HG02678 (cell line): ENCODE measurements at regions not wholly inside any gene's neighbourhood (a gene's known extent, or its start where the extent isn't known, plus 50 kb on each side); places are given as distances from the start of the nearest gene placed in this dataset.

Experiments
- ATAC-seq: cut with Tn5 transposase; IDR thresholded peaks from one replicate; pipeline ENCODE4 v1.9.1; 2021; ENCODE audit warnings: mild to moderate bottlenecking, moderate library complexity; ENCODE audit not compliant: unreplicated experiment

DNA sequence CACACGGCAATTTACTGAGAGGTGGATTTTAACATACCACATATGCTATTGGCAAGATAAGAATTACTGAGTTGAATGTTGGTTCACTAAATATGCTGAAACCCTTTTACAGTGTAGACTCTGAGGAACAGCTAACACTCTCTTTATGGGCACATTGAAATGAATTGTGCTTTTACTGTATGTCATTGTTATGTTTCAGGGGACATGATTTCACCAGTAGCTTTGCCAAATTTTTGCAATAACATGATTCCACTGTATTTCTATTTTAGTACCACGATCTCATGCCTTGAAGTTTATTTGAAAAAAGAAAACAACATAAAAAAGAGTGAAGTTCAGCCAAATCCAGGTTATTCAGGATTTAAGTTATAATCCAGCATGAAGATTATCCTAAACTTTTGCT lies 188.5 kb downstream of the HLX start:
- ATAC-seq = no peak

DNA sequence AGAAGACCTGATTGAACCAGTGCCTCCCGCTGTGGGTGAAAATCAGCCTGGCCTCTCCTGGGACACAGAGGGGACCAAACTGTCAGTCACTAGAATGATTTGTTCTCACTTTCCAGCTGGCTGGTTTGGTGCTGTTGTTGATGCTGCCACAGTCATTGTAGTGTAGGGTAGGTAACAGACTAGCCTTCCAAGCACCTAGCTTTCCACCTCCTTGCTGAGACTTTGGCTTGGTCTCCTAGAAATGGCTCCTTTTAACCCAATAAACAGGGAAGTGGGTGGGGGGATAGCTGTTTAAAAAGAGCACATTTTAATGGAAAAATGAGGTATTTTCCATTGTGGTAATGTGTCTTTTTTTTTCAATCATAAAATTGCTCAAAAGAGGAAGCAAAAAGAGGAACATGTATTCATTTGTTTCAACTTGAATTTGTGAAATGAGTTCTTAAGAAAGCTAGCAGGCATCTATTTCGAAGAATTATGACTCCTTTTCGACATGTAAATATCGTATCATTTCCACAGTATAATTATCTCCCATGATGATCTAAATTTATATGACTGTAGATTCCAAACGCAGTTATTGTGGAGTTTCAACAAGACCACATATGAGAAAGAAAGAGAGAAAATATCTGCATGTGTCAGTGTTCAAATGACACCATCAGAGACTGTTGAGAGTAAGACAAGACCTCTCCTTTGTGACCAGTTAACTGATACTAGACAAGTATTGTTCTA lies 190.1 kb downstream of the HLX start:
- peak; percentile 79 for ATAC-seq

DNA sequence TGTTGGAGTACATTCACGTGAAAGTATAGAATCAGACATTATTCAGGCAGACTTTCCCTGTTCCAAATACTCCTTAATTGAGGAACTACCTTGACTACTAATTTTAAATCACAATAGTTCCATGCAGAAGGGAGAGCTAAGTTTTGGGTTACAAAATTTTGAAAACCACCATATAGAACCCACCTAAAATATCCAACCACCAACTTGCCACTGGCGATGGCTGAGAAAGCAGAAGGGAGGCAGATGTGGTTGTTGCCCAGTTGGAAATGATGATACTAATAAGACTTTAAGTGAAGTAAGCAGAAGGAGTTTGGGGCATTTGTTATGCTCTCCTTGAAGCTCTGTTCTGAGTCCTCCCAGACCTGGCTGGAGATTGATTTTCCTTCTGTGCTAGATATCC lies 190.7 kb downstream of the HLX start:
- ATAC-seq = no peak

- no peak for ATAC-seq
These were observed 192.5 kb downstream of the HLX start for GRCh38 chr1:221071777-221072176.

- no peak for ATAC-seq
These were observed 193.0 kb downstream of the HLX start for GRCh38 chr1:221072214-221072613.

- peak; percentile 28 for ATAC-seq
These were observed 195.1 kb downstream of the HLX start for GRCh38 chr1:221074332-221074731.

- ATAC-seq = no peak
These were observed 196.7 kb downstream of the HLX start for GRCh38 chr1:221075911-221076310.

GRCh38 chr1:221076391-221076811 lies 197.2 kb downstream of the HLX start:
- ATAC-seq = no peak

DNA sequence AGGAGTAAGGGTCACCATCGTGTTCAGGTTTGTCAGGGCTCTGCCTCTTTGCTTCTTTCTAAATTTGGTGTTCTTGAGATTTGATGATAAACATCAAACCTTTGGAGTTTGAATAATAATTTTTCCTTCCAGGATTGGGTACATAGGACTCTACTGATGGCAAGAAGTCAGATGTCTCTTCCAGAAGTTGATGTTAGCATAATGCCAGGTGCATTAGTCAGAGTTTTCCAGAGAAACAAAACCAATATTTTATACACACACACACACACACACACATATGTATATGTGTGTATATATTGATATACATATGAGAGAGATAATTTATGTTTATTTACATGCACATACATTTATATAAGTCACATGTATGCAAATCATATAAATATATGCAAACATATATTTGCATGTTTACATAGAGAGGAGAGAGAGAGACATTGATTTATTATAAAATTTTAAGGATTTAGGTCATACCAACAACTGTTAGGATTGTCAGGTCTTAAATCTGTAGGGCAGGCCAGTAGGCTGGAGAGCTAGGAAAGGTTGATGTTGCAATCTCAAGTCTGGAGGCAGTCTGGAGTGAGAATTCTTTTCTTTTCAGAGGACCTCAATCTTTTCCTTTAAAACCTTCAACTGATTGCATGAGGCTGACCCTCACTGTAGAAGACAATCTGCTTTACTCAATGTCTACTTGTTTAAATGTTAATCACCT lies 199.2 kb downstream of the HLX start:
- no peak for ATAC-seq

DNA sequence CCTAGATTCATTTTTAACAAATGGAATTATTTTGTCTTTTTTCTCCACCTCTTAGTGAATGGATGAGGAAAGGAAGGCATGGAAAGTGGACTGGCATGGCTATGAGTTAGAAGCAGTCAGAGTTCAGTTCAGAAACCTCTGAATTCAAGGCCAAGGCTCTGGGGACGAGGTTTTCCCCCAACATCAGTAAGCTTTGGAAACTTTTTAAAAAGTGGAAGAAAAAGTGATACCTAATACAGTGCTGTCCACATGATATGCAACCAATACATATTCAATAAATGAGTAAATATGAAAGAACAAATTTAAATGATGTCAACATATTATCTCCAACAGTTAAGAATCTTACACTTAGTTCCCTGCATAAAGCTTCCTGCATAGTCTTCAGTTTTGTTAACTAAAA lies 204.7 kb downstream of the HLX start:
- no peak for ATAC-seq

- no peak for ATAC-seq
These were observed 205.4 kb downstream of the HLX start for GRCh38 chr1:221084681-221085080.

DNA sequence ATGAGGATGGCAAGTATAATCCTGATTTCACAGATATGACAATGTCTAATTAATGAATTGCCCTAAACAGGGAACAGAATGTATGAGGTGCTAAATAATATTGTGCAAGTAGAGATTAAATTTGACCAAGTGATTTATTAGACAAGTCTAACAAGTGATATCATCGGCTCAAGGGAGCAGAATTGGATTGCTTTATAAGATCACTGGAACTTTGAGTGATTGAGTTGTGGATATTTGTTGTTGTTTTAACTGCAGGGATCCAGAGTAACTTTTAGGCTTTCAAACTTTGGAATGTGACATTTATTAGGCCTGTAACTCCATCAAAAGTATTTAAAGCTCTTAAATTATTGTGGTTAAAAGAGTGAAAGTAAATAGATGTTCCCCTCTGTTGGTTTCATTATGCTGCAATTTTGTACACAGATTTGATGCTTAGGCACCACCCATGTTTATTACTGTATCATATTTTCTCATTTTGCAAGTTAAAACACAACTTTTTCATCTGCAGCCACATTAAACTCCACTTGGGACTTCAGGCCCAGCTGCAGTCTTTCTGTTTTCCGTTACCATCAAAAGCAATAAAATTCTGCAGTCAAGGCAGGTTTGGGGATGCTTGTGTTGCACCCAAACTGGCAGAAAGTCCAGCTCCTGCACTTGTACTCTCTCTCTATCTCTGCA lies 206.6 kb downstream of the HLX start:
- ATAC-seq = no peak

- ATAC-seq = no peak
These were observed 208.7 kb downstream of the HLX start for GRCh38 chr1:221087919-221088318.

- ATAC-seq = no peak
These were observed 210.0 kb downstream of the HLX start for GRCh38 chr1:221089273-221089672.

DNA sequence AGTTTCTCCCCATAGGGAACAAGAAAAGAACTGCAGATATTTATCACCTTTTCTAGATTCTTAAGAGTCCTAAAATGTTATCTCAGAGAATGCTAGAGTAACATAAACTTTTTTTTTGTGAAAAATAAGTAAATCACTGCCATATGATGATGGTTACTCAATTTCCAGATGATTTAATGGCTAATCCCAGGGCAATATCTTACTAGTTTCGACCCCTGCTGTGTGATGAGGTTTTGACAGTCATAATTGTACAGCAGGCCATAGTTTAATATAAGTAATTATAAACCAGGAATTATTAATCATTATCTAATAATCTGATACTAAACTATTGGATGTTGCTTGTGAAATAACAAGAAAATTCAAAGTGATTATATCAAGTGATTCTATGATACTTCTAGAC lies 210.6 kb downstream of the HLX start:
- no peak for ATAC-seq

GRCh38 chr1:221093903-221094791 lies 214.9 kb downstream of the HLX start:
- ATAC-seq = no peak

GRCh38 chr1:221097479-221098281 lies 218.4 kb downstream of the HLX start:
- no peak for ATAC-seq

DNA sequence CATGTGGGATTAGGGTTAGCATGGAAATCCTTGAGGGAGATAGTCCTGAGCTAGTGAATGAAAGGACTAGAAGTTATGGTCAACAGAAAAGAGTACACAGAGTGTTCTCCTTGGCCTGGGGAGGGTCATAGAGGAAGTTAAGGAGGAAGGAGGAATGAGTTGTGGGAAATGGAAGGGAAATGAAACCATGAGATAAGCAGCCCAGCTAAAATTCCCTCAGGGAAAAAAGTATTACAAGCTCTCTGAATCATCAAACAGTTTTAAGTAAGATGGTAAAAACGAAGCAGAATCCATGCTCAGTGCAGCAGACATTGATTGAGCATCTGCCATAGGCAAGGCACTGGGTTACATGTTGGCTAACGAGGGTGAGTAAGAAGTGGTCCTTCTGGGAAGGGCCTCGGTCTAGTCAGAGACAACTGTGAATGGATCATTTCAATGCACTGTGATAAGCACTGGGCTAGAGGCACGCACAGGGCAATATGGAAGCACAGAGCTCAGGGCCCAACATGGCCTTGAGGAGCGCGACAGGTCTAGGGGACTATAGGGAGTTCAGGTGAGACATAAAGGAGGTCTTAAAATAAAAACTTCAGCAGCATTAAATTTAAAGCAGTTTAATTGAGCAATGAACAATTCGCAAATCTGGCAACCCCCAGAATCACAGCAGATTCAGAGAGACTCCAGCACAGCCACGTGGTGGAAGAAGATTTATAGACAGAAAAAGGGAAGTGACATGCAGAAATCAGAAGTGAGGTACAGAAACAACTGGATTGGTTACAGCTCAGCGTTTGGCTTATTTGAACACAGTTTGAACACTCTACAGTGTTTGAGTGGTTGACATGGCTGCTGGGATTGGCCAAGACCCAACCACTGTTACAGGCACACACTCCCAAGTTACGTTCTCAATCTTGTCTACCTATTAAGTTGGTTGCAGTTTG lies 219.5 kb downstream of the HLX start:
- ATAC-seq = no peak
